ENCODE measurements at regions not wholly inside any gene's neighbourhood (a gene's known extent, or its start where the extent isn't known, plus 50 kb on each side); places are given as distances from the start of the nearest gene placed in this dataset.
"Not testable (repeated sequence)": the region's sequence is repeated elsewhere in the genome, so short reads cannot be mapped to it uniquely, and the experiment has no call there.

DNA sequence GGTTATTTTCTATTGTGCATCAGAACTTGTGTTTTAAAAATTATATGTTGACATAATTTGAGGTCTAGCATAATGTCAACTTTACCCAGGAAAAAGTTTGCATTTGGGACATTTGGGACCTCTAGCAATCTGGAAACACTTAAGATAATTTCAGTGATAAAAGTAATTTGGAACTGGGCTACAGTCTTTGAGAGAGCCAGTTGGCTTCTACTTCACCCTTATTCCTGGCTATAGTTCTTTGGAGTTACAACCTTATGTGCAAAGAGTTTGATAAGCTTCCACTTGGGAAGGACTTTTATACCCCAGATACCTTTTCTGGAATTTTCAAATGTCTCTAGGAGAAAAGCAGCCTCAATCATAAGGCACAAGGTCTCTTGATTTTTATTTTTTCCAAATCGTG, 139.3 kb downstream of the ARRDC3 start:
- DNase-seq (ENCODE audit: low spot score), result no peak
- Mint-ChIP-seq H3K36me3 (ENCODE audit: low read depth, unreplicated experiment) (no peaks in the 10 kb centered on the region), H3K9me3 (ENCODE audit: unreplicated experiment) (no peaks in the 10 kb centered on the region), H3K27me3 (ENCODE audit: unreplicated experiment) (peaks cover 2% of the 10 kb centered on the region), H3K4me3 (ENCODE audit: unreplicated experiment) (no peak overlapping the region), H3K4me1 (ENCODE audit: unreplicated experiment) (peaks cover 6% of the 10 kb centered on the region), H3K27ac (ENCODE audit: unreplicated experiment) (no peak overlapping the region)
- TF ChIP-seq, protein P1, sequence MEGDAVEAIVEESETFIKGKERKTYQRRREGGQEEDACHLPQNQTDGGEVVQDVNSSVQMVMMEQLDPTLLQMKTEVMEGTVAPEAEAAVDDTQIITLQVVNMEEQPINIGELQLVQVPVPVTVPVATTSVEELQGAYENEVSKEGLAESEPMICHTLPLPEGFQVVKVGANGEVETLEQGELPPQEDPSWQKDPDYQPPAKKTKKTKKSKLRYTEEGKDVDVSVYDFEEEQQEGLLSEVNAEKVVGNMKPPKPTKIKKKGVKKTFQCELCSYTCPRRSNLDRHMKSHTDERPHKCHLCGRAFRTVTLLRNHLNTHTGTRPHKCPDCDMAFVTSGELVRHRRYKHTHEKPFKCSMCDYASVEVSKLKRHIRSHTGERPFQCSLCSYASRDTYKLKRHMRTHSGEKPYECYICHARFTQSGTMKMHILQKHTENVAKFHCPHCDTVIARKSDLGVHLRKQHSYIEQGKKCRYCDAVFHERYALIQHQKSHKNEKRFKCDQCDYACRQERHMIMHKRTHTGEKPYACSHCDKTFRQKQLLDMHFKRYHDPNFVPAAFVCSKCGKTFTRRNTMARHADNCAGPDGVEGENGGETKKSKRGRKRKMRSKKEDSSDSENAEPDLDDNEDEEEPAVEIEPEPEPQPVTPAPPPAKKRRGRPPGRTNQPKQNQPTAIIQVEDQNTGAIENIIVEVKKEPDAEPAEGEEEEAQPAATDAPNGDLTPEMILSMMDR (IDR thresholded peaks at IDR 0.05; ENCODE audit: unreplicated experiment), result no peak

DNA sequence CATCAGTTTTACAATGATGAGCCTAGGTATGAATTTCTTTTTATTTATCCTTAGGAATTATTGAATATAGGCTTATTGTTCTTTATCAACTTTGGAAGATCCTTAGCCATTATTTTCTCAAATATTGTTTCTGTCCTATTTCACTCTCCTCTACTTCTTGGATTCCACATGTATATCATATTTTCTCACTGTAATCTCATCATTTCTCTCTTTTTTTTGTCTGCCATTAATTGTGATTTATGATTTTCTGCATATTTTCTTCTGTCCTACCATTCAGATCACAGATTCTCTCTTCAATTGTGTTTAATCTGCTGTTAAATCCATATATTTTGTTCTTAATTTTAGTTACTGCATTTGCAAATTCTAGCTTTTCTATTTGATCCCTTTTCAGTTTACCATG, 139.8 kb downstream of the ARRDC3 start:
- peaks cover 6% of the 10 kb centered on the region for H3K4me1 Mint-ChIP-seq (ENCODE audit: unreplicated experiment)
- no peak for DNase-seq (ENCODE audit: low spot score)
- H3K9me3 Mint-ChIP-seq (ENCODE audit: unreplicated experiment), result no peaks in the 10 kb centered on the region
- H3K4me3 Mint-ChIP-seq (ENCODE audit: unreplicated experiment), result no peak overlapping the region
- no peaks in the 10 kb centered on the region for H3K36me3 Mint-ChIP-seq (ENCODE audit: low read depth, unreplicated experiment)
- peaks cover 2% of the 10 kb centered on the region for H3K27me3 Mint-ChIP-seq (ENCODE audit: unreplicated experiment)
- TF ChIP-seq, protein P1 (IDR thresholded peaks at IDR 0.05; ENCODE audit: unreplicated experiment), result no peak
- no peak overlapping the region for H3K27ac Mint-ChIP-seq (ENCODE audit: unreplicated experiment)

DNA sequence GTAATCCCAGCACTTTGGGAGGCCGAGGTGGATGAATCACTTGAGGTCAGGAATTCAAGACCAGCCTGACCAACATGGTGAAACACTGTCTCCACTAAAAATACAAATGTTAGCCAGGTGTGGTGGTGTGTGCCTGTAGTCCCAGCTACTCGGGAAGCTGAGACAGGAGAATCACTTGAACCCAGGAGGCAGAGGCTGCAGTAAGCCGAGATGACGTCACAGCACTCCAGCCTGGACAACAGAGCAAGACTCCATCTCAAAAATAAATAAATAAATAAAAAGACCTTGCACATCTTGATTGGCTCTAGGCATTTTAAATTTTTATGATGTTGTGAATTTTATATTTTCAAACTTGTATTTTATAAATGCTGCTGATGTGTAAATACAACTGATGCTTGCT, 141.7 kb downstream of the ARRDC3 start:
- H3K9me3 Mint-ChIP-seq (ENCODE audit: unreplicated experiment); H3K4me1 Mint-ChIP-seq (ENCODE audit: unreplicated experiment); H3K36me3 Mint-ChIP-seq (ENCODE audit: low read depth, unreplicated experiment); H3K27ac Mint-ChIP-seq (ENCODE audit: unreplicated experiment); H3K4me3 Mint-ChIP-seq (ENCODE audit: unreplicated experiment); DNase-seq (ENCODE audit: low spot score); H3K27me3 Mint-ChIP-seq (ENCODE audit: unreplicated experiment): not testable (repeated sequence)

DNA sequence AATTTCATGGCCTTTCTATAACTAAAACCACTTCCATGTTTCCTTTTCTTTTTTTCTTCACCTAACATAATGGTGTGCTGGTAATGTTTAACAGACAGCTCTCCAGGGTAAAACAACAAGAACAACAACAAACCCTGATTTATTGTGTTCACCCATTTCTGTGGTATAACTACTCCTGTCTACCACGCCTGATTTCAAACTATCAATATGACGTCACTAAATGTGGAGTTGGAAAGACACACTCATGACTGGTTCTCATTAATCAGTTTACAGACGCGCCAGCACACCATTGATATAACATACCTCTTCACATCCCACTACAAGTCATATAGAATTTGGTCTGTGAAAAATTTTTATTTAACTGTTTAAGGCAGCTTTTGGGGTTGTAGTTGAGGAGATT, 142.9 kb downstream of the ARRDC3 start:
- TF ChIP-seq, protein P1 (IDR thresholded peaks at IDR 0.05; ENCODE audit: unreplicated experiment), result no peak
- no peak overlapping the region for H3K4me3 Mint-ChIP-seq (ENCODE audit: unreplicated experiment)
- H3K4me1 Mint-ChIP-seq (ENCODE audit: unreplicated experiment), result peaks cover 9% of the 10 kb centered on the region
- no peaks in the 10 kb centered on the region for H3K36me3 Mint-ChIP-seq (ENCODE audit: low read depth, unreplicated experiment)
- no peak for DNase-seq (ENCODE audit: low spot score)
- H3K27ac Mint-ChIP-seq (ENCODE audit: unreplicated experiment), result no peak overlapping the region
- H3K9me3 Mint-ChIP-seq (ENCODE audit: unreplicated experiment), result no peaks in the 10 kb centered on the region
- H3K27me3 Mint-ChIP-seq (ENCODE audit: unreplicated experiment), result no peaks in the 10 kb centered on the region

- peaks cover 4% of the 10 kb centered on the region for H3K36me3 Mint-ChIP-seq (ENCODE audit: low read depth, unreplicated experiment)
- H3K9me3 Mint-ChIP-seq (ENCODE audit: unreplicated experiment), result peaks cover 4% of the 10 kb centered on the region
- H3K4me1 Mint-ChIP-seq (ENCODE audit: unreplicated experiment), result peaks cover 3% of the 10 kb centered on the region
- DNase-seq (ENCODE audit: low spot score), result no peak
- H3K27me3 Mint-ChIP-seq (ENCODE audit: unreplicated experiment), result no peaks in the 10 kb centered on the region
- H3K27ac Mint-ChIP-seq (ENCODE audit: unreplicated experiment), result no peak overlapping the region
- TF ChIP-seq, protein P1 (IDR thresholded peaks at IDR 0.05; ENCODE audit: unreplicated experiment), result no peak
- H3K4me3 Mint-ChIP-seq (ENCODE audit: unreplicated experiment), result no peak overlapping the region
Observed at GRCh38 chr5:91235271-91235694, 147.8 kb downstream of the ARRDC3 start.

DNA sequence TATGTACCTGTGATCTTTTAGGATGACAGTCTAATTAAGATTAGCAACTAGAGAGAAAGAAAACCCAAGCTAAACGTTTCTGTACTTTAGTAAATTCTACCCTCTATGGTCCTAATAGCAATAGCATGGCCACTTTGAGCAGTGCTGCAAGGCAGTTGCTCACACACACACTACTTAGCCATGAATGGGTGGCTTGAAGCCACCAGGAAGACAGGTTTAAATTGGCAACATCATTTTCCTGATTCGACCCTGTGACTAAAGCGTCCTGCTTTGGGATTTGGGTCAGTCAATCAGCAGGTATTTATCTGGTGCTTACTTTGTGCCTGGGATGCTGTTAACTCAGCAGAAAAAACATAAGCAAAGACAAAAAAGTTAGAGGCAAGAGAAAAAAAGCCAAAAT, 150.6 kb downstream of the ARRDC3 start:
- no peak for DNase-seq (ENCODE audit: low spot score)
- Mint-ChIP-seq H3K4me1 (ENCODE audit: unreplicated experiment) (peaks cover 3% of the 10 kb centered on the region), H3K27ac (ENCODE audit: unreplicated experiment) (no peak overlapping the region), H3K27me3 (ENCODE audit: unreplicated experiment) (no peaks in the 10 kb centered on the region), H3K9me3 (ENCODE audit: unreplicated experiment) (peaks cover 4% of the 10 kb centered on the region), H3K36me3 (ENCODE audit: low read depth, unreplicated experiment) (peaks cover 4% of the 10 kb centered on the region), H3K4me3 (ENCODE audit: unreplicated experiment) (no peak overlapping the region)
- TF ChIP-seq, protein P1 (IDR thresholded peaks at IDR 0.05; ENCODE audit: unreplicated experiment), result no peak
